GM12892 (cell line): ENCODE measurements at regions not wholly inside any gene's neighbourhood (a gene's known extent, or its start where the extent isn't known, plus 50 kb on each side); places are given as distances from the start of the nearest gene placed in this dataset.

Source experiments
- POLR2A ChIP-seq: IDR thresholded peaks from 2 replicates; pipeline ENCODE4 v1.6.1; 2011; ENCODE audit warnings: low read depth, low read length, control low read depth
- TAF1 ChIP-seq: IDR thresholded peaks from 2 replicates; pipeline ENCODE4 v1.6.1; 2011; ENCODE audit warnings: low read depth, mild to moderate bottlenecking, control low read depth, low read length, borderline replicate concordance

- TF ChIP-seq POLR2A: no peak
- TF ChIP-seq TAF1: no peak
Observed at GRCh38 chr3:68662176-68662575, 270.2 kb downstream of the TAFA4 start.
